ENCODE measurements at regions not wholly inside any gene's neighbourhood (a gene's known extent, or its start where the extent isn't known, plus 50 kb on each side); places are given as distances from the start of the nearest gene placed in this dataset.
"Not testable (repeated sequence)": the region's sequence is repeated elsewhere in the genome, so short reads cannot be mapped to it uniquely, and the experiment has no call there.

DNA sequence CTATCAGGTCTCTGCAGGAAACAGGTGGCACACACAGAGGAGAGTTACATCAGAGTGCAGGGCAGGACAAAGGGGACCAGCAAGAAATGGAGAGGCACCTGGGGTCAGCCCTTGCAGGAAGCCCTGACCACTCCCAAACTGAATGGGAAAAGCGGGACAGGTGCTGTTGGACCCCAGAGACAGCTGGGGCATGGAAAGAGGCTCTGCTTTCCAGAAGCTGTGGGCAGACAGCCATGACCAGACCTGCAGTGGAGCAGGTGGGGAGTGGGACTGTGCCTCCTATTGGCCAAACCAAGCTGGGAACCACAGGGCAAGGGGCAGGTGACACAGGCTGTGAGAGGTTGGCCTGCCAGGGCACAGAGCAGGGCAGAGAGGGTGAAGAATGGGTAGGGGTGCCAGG is 125.8 kb downstream of the BOD1 start:
- DNase-seq = no peak
- intact Hi-C loops (cut with DNase I) = no loop called here
- TF ChIP-seq, protein P1, sequence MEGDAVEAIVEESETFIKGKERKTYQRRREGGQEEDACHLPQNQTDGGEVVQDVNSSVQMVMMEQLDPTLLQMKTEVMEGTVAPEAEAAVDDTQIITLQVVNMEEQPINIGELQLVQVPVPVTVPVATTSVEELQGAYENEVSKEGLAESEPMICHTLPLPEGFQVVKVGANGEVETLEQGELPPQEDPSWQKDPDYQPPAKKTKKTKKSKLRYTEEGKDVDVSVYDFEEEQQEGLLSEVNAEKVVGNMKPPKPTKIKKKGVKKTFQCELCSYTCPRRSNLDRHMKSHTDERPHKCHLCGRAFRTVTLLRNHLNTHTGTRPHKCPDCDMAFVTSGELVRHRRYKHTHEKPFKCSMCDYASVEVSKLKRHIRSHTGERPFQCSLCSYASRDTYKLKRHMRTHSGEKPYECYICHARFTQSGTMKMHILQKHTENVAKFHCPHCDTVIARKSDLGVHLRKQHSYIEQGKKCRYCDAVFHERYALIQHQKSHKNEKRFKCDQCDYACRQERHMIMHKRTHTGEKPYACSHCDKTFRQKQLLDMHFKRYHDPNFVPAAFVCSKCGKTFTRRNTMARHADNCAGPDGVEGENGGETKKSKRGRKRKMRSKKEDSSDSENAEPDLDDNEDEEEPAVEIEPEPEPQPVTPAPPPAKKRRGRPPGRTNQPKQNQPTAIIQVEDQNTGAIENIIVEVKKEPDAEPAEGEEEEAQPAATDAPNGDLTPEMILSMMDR (IDR thresholded peaks at IDR 0.05) = no peak

DNA sequence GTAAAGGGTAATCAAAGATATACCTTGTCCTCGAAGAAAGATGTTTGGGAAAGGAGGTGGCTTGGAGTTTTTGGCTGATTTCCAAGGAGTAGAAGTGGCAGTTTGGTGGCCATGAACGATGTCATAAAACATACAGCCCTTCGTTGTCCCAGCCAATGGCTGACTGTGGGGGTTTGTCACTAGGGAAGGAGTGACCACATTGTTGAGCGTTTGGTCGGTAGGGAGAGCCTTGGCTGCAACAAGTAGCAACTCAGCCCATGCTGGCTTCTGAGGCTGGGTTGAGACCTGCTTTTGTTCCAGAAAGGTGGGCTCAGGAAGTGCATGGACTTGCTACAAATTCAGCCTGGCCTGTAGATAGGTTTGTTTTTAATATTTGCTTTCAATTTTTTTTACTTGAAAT is 128.3 kb downstream of the BOD1 start:
- Histone ChIP-seq H3K4me1 (no peaks in the 10 kb centered on the region), H3K4me3 (no peak overlapping the region), H3K27ac (no peak overlapping the region), H3K9ac (ENCODE audit: low read depth in 2 of 2, low read length in 2 of 2) (no peak overlapping the region), H3K9me3 (no peaks in the 10 kb centered on the region), H3K27me3 (no peaks in the 10 kb centered on the region), H3K36me3 (no peaks in the 10 kb centered on the region)
- no peak for DNase-seq
- TF ChIP-seq, protein P1 (IDR thresholded peaks at IDR 0.05) = no peak
- intact Hi-C loops (cut with DNase I) = no loop called here

More for the DNA sequence above, 125.8 kb downstream of the BOD1 start:
- no peaks in the 10 kb centered on the region for H3K27me3 ChIP-seq
- H3K4me3 ChIP-seq = no peak overlapping the region
- H3K9me3 ChIP-seq = no peaks in the 10 kb centered on the region
- H3K4me1 ChIP-seq = no peaks in the 10 kb centered on the region
- no peaks in the 10 kb centered on the region for H3K36me3 ChIP-seq
- H3K27ac ChIP-seq = no peak overlapping the region
- H3K9ac ChIP-seq (ENCODE audit: low read depth in 2 of 2, low read length in 2 of 2) = no peak overlapping the region

DNA sequence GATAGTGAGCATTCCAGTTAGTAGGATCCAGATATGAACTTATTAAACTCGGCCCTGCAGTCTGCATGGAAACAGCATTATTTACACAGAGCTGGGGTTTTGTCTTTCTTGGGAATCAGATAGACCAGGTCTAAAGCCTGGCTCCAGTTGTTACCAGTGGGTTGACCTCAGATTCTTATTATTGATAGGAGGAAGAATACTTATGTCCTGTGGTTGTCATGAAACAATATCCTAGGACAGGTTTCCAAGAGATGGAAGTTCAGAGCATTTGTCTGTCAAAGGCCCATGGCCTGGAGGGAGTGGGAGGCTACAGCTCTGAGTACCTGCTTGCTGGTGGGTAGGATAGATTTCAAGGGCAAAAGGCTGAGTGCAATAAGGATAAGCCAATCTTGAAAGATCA is 129.2 kb downstream of the BOD1 start:
- Histone ChIP-seq H3K27me3 (no peaks in the 10 kb centered on the region), H3K9me3 (no peaks in the 10 kb centered on the region), H3K9ac (ENCODE audit: low read depth in 2 of 2, low read length in 2 of 2) (no peak overlapping the region), H3K36me3 (no peaks in the 10 kb centered on the region), H3K27ac (no peak overlapping the region), H3K4me1 (no peaks in the 10 kb centered on the region), H3K4me3 (no peak overlapping the region)
- DNase-seq = no peak
- intact Hi-C loops (cut with DNase I) = no loop called here
- TF ChIP-seq, protein P1 (IDR thresholded peaks at IDR 0.05) = no peak

DNA sequence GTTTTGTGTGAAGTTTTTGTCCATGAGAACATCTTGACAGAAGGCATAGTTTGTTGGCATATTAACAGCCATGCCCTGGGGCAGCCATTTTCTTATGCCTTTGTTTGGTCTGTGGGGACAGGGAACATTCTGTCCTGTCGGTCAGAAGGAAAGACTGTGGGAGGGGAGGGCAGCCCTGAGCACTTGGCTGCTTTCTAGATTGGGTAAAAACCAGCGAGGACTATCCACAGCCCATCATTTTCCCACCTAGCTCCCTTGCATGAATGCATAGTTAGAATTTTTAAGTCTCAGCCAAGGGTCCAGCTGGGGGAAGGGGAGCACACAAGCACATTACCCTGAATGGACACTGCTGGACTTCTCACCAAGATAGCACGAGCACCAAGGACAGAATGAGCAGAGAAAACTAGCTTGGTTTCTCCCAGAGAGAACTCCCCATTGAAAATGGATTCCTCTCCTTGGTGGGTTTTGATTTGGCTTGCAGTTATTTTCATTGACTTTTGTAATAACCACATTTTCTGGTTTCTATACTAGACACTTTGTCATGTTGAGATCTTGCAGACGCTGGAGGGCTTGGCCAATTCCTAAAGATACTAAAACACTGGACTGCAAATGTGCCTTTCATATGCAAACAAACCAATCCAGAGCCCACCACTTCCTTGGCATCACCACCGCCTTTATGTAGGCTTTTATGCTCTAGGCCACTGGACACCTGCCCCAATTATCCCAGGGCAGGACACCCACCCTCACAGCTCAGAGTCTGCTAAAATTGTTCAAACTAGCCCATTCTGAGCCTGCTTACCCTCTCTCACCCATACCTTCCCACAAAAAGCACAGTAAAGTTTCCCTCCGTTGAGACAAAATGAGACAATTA is 129.9 kb downstream of the BOD1 start:
- no peak for DNase-seq
- intact Hi-C loops (cut with DNase I) = no loop called here
- Histone ChIP-seq H3K27ac (no peak overlapping the region), H3K4me1 (no peaks in the 10 kb centered on the region), H3K4me3 (no peak overlapping the region), H3K9ac (ENCODE audit: low read depth in 2 of 2, low read length in 2 of 2) (no peak overlapping the region), H3K9me3 (no peaks in the 10 kb centered on the region), H3K27me3 (no peaks in the 10 kb centered on the region), H3K36me3 (no peaks in the 10 kb centered on the region)
- TF ChIP-seq, protein P1 (IDR thresholded peaks at IDR 0.05) = no peak

DNA sequence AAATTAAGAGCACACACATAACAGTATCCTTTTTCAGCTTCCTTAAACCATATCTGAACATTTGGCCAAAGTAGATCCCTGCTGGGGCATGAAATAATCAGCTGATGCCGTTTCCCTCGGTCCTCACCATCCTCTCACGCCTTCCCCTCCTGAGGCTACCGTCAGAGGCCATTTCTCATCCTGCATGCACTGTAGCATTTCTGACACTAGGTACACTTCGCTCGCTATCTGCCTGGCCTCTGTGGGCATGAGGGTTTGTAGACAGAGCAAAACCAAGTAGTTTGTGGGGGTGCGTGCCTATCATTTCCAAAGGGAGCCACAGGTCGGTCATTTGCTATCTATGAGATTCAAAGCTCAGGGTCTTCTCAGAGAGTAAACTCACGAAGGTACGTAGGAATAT is 131.9 kb downstream of the BOD1 start:
- Histone ChIP-seq H3K4me1 (no peaks in the 10 kb centered on the region), H3K36me3 (no peaks in the 10 kb centered on the region), H3K9me3 (no peaks in the 10 kb centered on the region), H3K9ac (ENCODE audit: low read depth in 2 of 2, low read length in 2 of 2) (no peak overlapping the region), H3K27ac (no peak overlapping the region), H3K4me3 (no peak overlapping the region), H3K27me3 (no peaks in the 10 kb centered on the region)
- no peak for DNase-seq
- intact Hi-C loops (cut with DNase I) = no loop called here
- TF ChIP-seq, protein P1 (IDR thresholded peaks at IDR 0.05) = no peak

DNA sequence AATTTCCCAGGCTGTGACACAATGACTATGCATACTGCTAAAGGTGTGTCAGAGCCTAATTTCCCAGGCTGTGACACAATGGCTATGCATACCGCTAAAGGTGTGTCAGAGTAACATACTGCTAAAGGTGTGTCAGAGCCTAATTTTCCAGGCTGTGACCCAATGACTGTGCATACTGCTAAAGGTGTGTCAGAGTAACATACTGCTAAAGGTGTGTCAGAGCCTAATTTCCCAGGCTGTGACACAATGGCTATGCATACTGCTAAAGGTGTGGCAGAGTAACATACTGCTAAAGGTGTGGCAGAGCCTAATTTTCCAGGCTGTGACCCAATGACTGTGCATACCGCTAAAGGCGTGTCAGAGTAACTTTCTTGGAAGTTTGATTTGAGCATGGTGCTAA is 132.9 kb downstream of the BOD1 start:
- H3K27ac ChIP-seq; H3K9me3 ChIP-seq; DNase-seq; H3K36me3 ChIP-seq; H3K9ac ChIP-seq (ENCODE audit: low read depth in 2 of 2, low read length in 2 of 2); intact Hi-C loops (cut with DNase I); H3K27me3 ChIP-seq; H3K4me3 ChIP-seq; H3K4me1 ChIP-seq: not testable (repeated sequence)

Measured in colonic mucosa (tissue), 4 donors.